H1 (cell line): ENCODE measurements at regions not wholly inside any gene's neighbourhood (a gene's known extent, or its start where the extent isn't known, plus 50 kb on each side); places are given as distances from the start of the nearest gene placed in this dataset.

ENCODE experiments used
- CTCF ChIA-PET: fragments of 300-600 bp; sonication (Branson Sonifier 250); formaldehyde crosslinking; loops from one replicate; lab custom pipeline; 2021; ENCODE audit not compliant: partially characterized antibody; lab: Charles Lee
- POLR2A ChIA-PET: fragments of 300-600 bp; sonication (Branson Sonifier 250); formaldehyde crosslinking; loops from one replicate; lab custom pipeline; 2021; ENCODE audit warnings: inconsistent platforms; ENCODE audit not compliant: partially characterized antibody; lab: Charles Lee
- DNase-seq, 2 experiments: peaks; one replicate each; pipeline versions ENCODE4 v3.0.0 to v3.0.0-alpha.2; 2010 to 2022; ENCODE audit warnings: low spot score in 2 of 2, low read depth in 1 of 2, mixed read lengths in 1 of 2
- FAIRE-seq: peaks from 2 replicates; lab custom pipeline; 2011; peaks lifted over from hg19 to GRCh38; lab: Jason Lieb, UNC
- H2AFZ ChIP-seq: 2 replicates; pipeline ENCODE4 v1.8.1; 2012; ENCODE audit warnings: low read length, inconsistent platforms
- H2AK5ac ChIP-seq: 2 replicates; pipeline ENCODE4 v1.6.1; 2013; ENCODE audit warnings: low read depth, low read length
- H2BK120ac ChIP-seq: replicated peaks from 2 replicates; pipeline ENCODE3; 2013; ENCODE audit warnings: low read depth, low read length, inconsistent platforms
- H2BK12ac ChIP-seq: 2 replicates; pipeline ENCODE4 v1.6.1; 2013; ENCODE audit warnings: low read depth, low read length
- H2BK15ac ChIP-seq: 2 replicates; pipeline ENCODE4 v1.6.1; 2013; ENCODE audit warnings: low read length
- H2BK20ac ChIP-seq: 2 replicates; pipeline ENCODE4 v1.6.1; 2013; ENCODE audit warnings: low read length
- H2BK5ac ChIP-seq: 2 replicates; pipeline ENCODE4 v1.6.1; 2013; ENCODE audit warnings: low read depth, low read length
- H3K14ac ChIP-seq: 2 replicates; pipeline ENCODE4 v1.6.1; 2013; ENCODE audit warnings: inconsistent platforms; ENCODE audit not compliant: insufficient read length
- H3K18ac ChIP-seq: 2 replicates; pipeline ENCODE4 v1.6.1; 2013; ENCODE audit warnings: low read length; ENCODE audit errors: extremely low read depth
- H3K23ac ChIP-seq: 2 replicates; pipeline ENCODE4 v1.6.1; 2013; ENCODE audit warnings: inconsistent platforms; ENCODE audit not compliant: insufficient read length
- H3K23me2 ChIP-seq: 2 replicates; pipeline ENCODE4 v1.6.1; 2013; ENCODE audit warnings: low read depth, low read length
- H3K27ac ChIP-seq: 2 replicates; pipeline ENCODE4 v1.6.1; 2011; ENCODE audit warnings: low read depth, low read length, inconsistent platforms
- H3K27me3 ChIP-seq, 4 experiments: replicated peaks in 1 of 4; 1 replicate in 1 of 4; 2 replicates in 3 of 4; pipeline versions ENCODE4 v1.6.1 to v1.8.1; 2011 to 2013; ENCODE audit warnings: low read length in 3 of 4, mild to moderate bottlenecking in 3 of 4, inconsistent platforms in 2 of 4, mixed read lengths in 2 of 4, moderate library complexity in 1 of 4; ENCODE audit not compliant: control insufficient read depth in 3 of 4, insufficient read depth in 3 of 4; ENCODE audit errors: extremely low read depth in 1 of 4
- H3K36me3 ChIP-seq, 4 experiments: 2 replicates each; pipeline versions ENCODE4 v1.6.1 to v1.8.1; 2011 to 2013; ENCODE audit warnings: mild to moderate bottlenecking in 4 of 4, low read length in 3 of 4, moderate library complexity in 2 of 4, control low read depth in 1 of 4, inconsistent platforms in 1 of 4; ENCODE audit not compliant: insufficient read depth in 4 of 4, control insufficient read depth in 2 of 4
- H3K4ac ChIP-seq: replicated peaks from 2 replicates; pipeline ENCODE3; 2013; ENCODE audit warnings: low read length, low read depth, mixed read lengths, inconsistent platforms; ENCODE audit not compliant: insufficient read length
- H3K4me1 ChIP-seq, 4 experiments: replicated peaks in 1 of 4; 1 replicate in 1 of 4; 2 replicates in 3 of 4; pipeline versions ENCODE4 v1.6.1 to v1.8.1; 2011 to 2013; ENCODE audit warnings: low read length in 3 of 4, inconsistent platforms in 2 of 4, mixed read lengths in 1 of 4; ENCODE audit not compliant: insufficient read depth in 4 of 4, control insufficient read depth in 3 of 4
- H3K4me2 ChIP-seq, 2 experiments: 2 replicates each; pipeline versions ENCODE4 v1.6.1 to v1.8.1; 2011 to 2013; ENCODE audit warnings: low read depth in 2 of 2, low read length in 2 of 2, control low read depth in 1 of 2, inconsistent platforms in 1 of 2, mild to moderate bottlenecking in 1 of 2; ENCODE audit not compliant: insufficient read depth in 1 of 2
- H3K4me3 ChIP-seq, 4 experiments: fragments of 200-600, 300-600 bp in 1 of 4; sonication (generic), shearing (Covaris generic), sonication (Bioruptor Twin) in 1 of 4; 2 replicates each; pipeline versions ENCODE4 v1.5.1 to v1.8.1; 2011 to 2016; ENCODE audit warnings: low read length in 4 of 4, low read depth in 3 of 4, control low read depth in 2 of 4, inconsistent platforms in 2 of 4, mild to moderate bottlenecking in 2 of 4, mixed read lengths in 1 of 4, moderate library complexity in 1 of 4; ENCODE audit not compliant: insufficient read depth in 2 of 4; ENCODE audit errors: extremely low read depth in 1 of 4
- H3K56ac ChIP-seq: replicated peaks from 2 replicates; pipeline ENCODE3; 2013; ENCODE audit warnings: low read depth, mild to moderate bottlenecking, mixed read lengths, low read length, inconsistent platforms; ENCODE audit not compliant: insufficient read length
- H3K79me1 ChIP-seq: 2 replicates; pipeline ENCODE4 v1.6.1; 2013; ENCODE audit warnings: low read depth, low read length, control low read depth
- H3K79me2 ChIP-seq, 2 experiments: 2 replicates each; pipeline versions ENCODE4 v1.6.1 to v1.8.1; 2012 to 2013; ENCODE audit warnings: low read length in 2 of 2, mild to moderate bottlenecking in 2 of 2, inconsistent platforms in 1 of 2; ENCODE audit not compliant: insufficient read depth in 2 of 2, control insufficient read depth in 1 of 2
- H3K9ac ChIP-seq, 4 experiments: replicated peaks in 1 of 4; 1 replicate in 1 of 4; 2 replicates in 3 of 4; pipeline versions ENCODE4 v1.6.1 to v1.8.1; 2011 to 2013; ENCODE audit warnings: low read depth in 3 of 4, low read length in 3 of 4, control low read depth in 2 of 4, mild to moderate bottlenecking in 2 of 4, moderate library complexity in 2 of 4, inconsistent platforms in 1 of 4; ENCODE audit errors: extremely low read depth in 1 of 4
- H3K9me3 ChIP-seq, 2 experiments: 2 replicates each; pipeline versions ENCODE4 v1.6.1 to v1.8.1; 2012 to 2013; ENCODE audit warnings: mild to moderate bottlenecking in 2 of 2, moderate library complexity in 2 of 2, control low read depth in 1 of 2, inconsistent platforms in 1 of 2, low read depth in 1 of 2, low read length in 1 of 2, mixed read lengths in 1 of 2; ENCODE audit not compliant: insufficient read depth in 2 of 2
- H4K20me1 ChIP-seq, 2 experiments: replicated peaks in 1 of 2; 2 replicates each; pipeline versions ENCODE3 to v1.8.1; 2011 to 2013; ENCODE audit warnings: inconsistent platforms in 2 of 2, low read length in 2 of 2, mild to moderate bottlenecking in 1 of 2; ENCODE audit not compliant: insufficient read depth in 2 of 2, control insufficient read depth in 1 of 2
- H4K5ac ChIP-seq: 2 replicates; pipeline ENCODE4 v1.6.1; 2013; ENCODE audit warnings: low read length, low read depth, mixed read lengths, inconsistent platforms; ENCODE audit not compliant: insufficient read length
- H4K8ac ChIP-seq: 2 replicates; pipeline ENCODE4 v1.8.0; 2013; ENCODE audit warnings: mild to moderate bottlenecking, moderate library complexity, low read length, inconsistent platforms; ENCODE audit not compliant: insufficient read depth; ENCODE audit errors: extremely low read depth
- H4K91ac ChIP-seq: replicated peaks from 2 replicates; pipeline ENCODE3; 2013; ENCODE audit warnings: low read length, mixed read lengths, inconsistent platforms; ENCODE audit not compliant: insufficient read length
- ATF3 ChIP-seq: IDR thresholded peaks from 2 replicates; pipeline ENCODE4 v1.6.1; 2011; ENCODE audit warnings: low read depth, mild to moderate bottlenecking, low read length; ENCODE audit not compliant: insufficient read depth
- E2F6 ChIP-seq: IDR thresholded peaks from 2 replicates; pipeline ENCODE4 v1.6.1; 2012; ENCODE audit warnings: inconsistent platforms
- KDM4A ChIP-seq: IDR thresholded peaks from one replicate; pipeline ENCODE4 v1.7.1; 2012; ENCODE audit warnings: low read depth, mild to moderate bottlenecking, moderate library complexity, low read length, inconsistent platforms; ENCODE audit not compliant: severe bottlenecking
- PHF8 ChIP-seq: fragments of 200-600 bp; sonication (generic); conservative IDR thresholded peaks from 2 replicates; pipeline ENCODE4 v1.7.1; 2012; ENCODE audit warnings: low read depth, mild to moderate bottlenecking, inconsistent platforms, low read length, moderate library complexity
- POU5F1 ChIP-seq: IDR thresholded peaks from 2 replicates; pipeline ENCODE4 v1.6.1; 2011; ENCODE audit warnings: low read depth, mild to moderate bottlenecking, low read length, moderate library complexity
- TEAD4 ChIP-seq: IDR thresholded peaks from 2 replicates; pipeline ENCODE4 v1.6.1; 2012; ENCODE audit warnings: low read depth, low read length, inconsistent platforms, mixed read lengths
- WGBS, 2 experiments: shearing (Covaris generic) in 1 of 2; methylation state at CpG; one replicate each; pipeline versions ENCODE4 v1.1.6 to v1.1.7; 2013 to 2015; ENCODE audit warnings: low lambda C conversion rate in 2 of 2, mixed read lengths in 2 of 2, inconsistent platforms in 1 of 2, low coverage in 1 of 2, missing lambda C conversion rate in 1 of 2; ENCODE audit not compliant: insufficient replicate concordance in 2 of 2, insufficient coverage in 1 of 2, insufficient read length in 1 of 2; ENCODE audit errors: extremely low coverage in 1 of 2, missing lambda C conversion rate in 1 of 2; 5-methylcytosine and 5-hydroxymethylcytosine counted together

GRCh38 chr4:19728773-19729172 lies 522.9 kb upstream of the SLIT2 start:
- TF ChIP-seq KDM4A (no peak), ATF3 (no peak), POU5F1 (no peak), E2F6 (no peak), PHF8 (no peak), TEAD4 (no peak)
- Histone ChIP-seq H2AK5ac (no peak overlapping the region), H3K18ac (no peak overlapping the region), H3K79me2 (no peaks in the 10 kb centered on the region), H3K27me3 (no peaks in the 10 kb centered on the region), H4K20me1 (no peaks in the 10 kb centered on the region), H3K9ac (no peak overlapping the region), H3K4me2 (no peak overlapping the region), H4K5ac (no peak overlapping the region), H4K91ac (no peak overlapping the region), H4K8ac (no peak overlapping the region), H2BK12ac (no peak overlapping the region), H3K23ac (no peak overlapping the region), H3K4me3 (no peak overlapping the region), H3K4ac (no peak overlapping the region), H2BK5ac (no peak overlapping the region), H3K79me1 (no peaks in the 10 kb centered on the region), H3K23me2 (no peaks in the 10 kb centered on the region), H3K14ac (no peak overlapping the region), H3K9me3 (no peaks in the 10 kb centered on the region), H3K4me1 (no peaks in the 10 kb centered on the region), H2BK120ac (no peak overlapping the region), H2AFZ (no peak overlapping the region), H2BK15ac (no peak overlapping the region), H3K36me3 (no peaks in the 10 kb centered on the region), H3K56ac (no peak overlapping the region), H2BK20ac (no peak overlapping the region), H3K27ac (no peak overlapping the region)
- 89% methylated on average over 1 of the region's 1 CpG; no CpG with 5 or more reads in 1 of the 2 experiments for WGBS, 2 experiments
- ChIA-PET POLR2A (no interaction called here), CTCF (no interaction called here)
- FAIRE-seq (no peak), DNase-seq (no peak)
